T-cell (primary cell): ENCODE measurements at regions not wholly inside any gene's neighbourhood (a gene's known extent, or its start where the extent isn't known, plus 50 kb on each side); places are given as distances from the start of the nearest gene placed in this dataset.

ENCODE experiments used
- ATAC-seq, 4 experiments: fragments of 200-7000 bp in 3 of 4; fragments of 150-1000 bp in 1 of 4; cut with Tn5 transposase; replicated peaks in 1 of 4; 1 replicate in 3 of 4; 2 replicates in 1 of 4; pipeline ENCODE4 v1.10.0; 2021; ENCODE audit warnings: moderate library complexity in 3 of 4, mild to moderate bottlenecking in 2 of 4, moderate number of reproducible peaks in 1 of 4
- CTCF ChIA-PET, 2 donors: fragments of 300-600 bp; sonication (Branson Sonifier 250); formaldehyde crosslinking; loops; one replicate each; lab custom pipeline; 2022; ENCODE audit warnings: antibody characterized with exemption in 2 of 2; lab: Charles Lee
- POLR2A ChIA-PET, 2 donors: fragments of 300-600 bp; sonication (Branson Sonifier 250); formaldehyde crosslinking; loops; one replicate each; lab custom pipeline; 2022; ENCODE audit warnings: antibody characterized with exemption in 2 of 2; lab: Charles Lee
- DNase-seq, 35 experiments: peaks; one replicate each; pipeline versions ENCODE4 v3.0.0 to v3.0.0-alpha.2; 2013 to 2023
- H3K27ac ChIP-seq: one replicate; pipeline ENCODE4 v1.5.1; 2013; ENCODE audit warnings: low read length
- H3K27me3 ChIP-seq, 2 experiments: replicated peaks in 1 of 2; 1 replicate in 1 of 2; 2 replicates in 1 of 2; pipeline versions ENCODE4 v1.6.1 to v1.7.0; 2013; ENCODE audit warnings: low read length in 1 of 2, mixed read lengths in 1 of 2; ENCODE audit not compliant: control insufficient read depth in 2 of 2, insufficient read depth in 2 of 2; ENCODE audit errors: extremely low read depth in 1 of 2
- H3K36me3 ChIP-seq, 2 donors: 1 replicate in 1 of 2; 2 replicates in 1 of 2; pipeline versions ENCODE4 v1.6.1 to v1.7.0; 2013; ENCODE audit warnings: low read length in 1 of 2; ENCODE audit not compliant: control insufficient read depth in 2 of 2, insufficient read depth in 1 of 2; ENCODE audit errors: extremely low read depth in 1 of 2
- H3K4me1 ChIP-seq, 2 experiments: 1 replicate in 1 of 2; 2 replicates in 1 of 2; pipeline versions ENCODE4 v1.6.1 to v1.7.0; 2013; ENCODE audit warnings: low read length in 2 of 2, mixed read lengths in 1 of 2; ENCODE audit not compliant: insufficient read depth in 2 of 2, control insufficient read depth in 1 of 2; ENCODE audit errors: extremely low read depth in 1 of 2
- H3K4me3 ChIP-seq, 2 donors: 1 replicate in 1 of 2; 2 replicates in 1 of 2; pipeline versions ENCODE4 v1.5.1 to v1.7.0; 2013; ENCODE audit warnings: mild to moderate bottlenecking in 2 of 2, low read length in 1 of 2, moderate library complexity in 1 of 2; ENCODE audit not compliant: control insufficient read depth in 1 of 2; ENCODE audit errors: extremely low read depth in 1 of 2
- H3K9me3 ChIP-seq: 2 replicates; pipeline ENCODE4 v1.7.0; 2013
- H3K27ac Mint-ChIP-seq, 2 donors: one replicate each; pipeline ENCODE4 v1.8.0; 2020 to 2021; ENCODE audit warnings: mild to moderate bottlenecking in 2 of 2, mixed read lengths in 2 of 2
- H3K27me3 Mint-ChIP-seq, 2 donors: one replicate each; pipeline ENCODE4 v1.8.0; 2021 to 2022; ENCODE audit warnings: mixed read lengths in 2 of 2
- H3K36me3 Mint-ChIP-seq: one replicate; pipeline ENCODE4 v1.8.0; 2021; ENCODE audit warnings: mixed read lengths
- H3K4me1 Mint-ChIP-seq, 3 donors: one replicate each; pipeline ENCODE4 v1.8.0; 2020 to 2022; ENCODE audit warnings: mixed read lengths in 3 of 3, mild to moderate bottlenecking in 1 of 3
- H3K4me3 Mint-ChIP-seq, 3 donors: one replicate each; pipeline ENCODE4 v1.8.0; 2020 to 2022; ENCODE audit warnings: mild to moderate bottlenecking in 3 of 3, mixed read lengths in 3 of 3, moderate library complexity in 3 of 3
- H3K9me3 Mint-ChIP-seq, 3 donors: one replicate each; pipeline ENCODE4 v1.8.0; 2020 to 2022; ENCODE audit warnings: mixed read lengths in 3 of 3
- WGBS: methylation state at CpG from one replicate; pipeline ENCODE4 v1.1.5; 2013; ENCODE audit warnings: missing lambda C conversion rate; ENCODE audit not compliant: insufficient coverage; 5-methylcytosine and 5-hydroxymethylcytosine counted together

DNA sequence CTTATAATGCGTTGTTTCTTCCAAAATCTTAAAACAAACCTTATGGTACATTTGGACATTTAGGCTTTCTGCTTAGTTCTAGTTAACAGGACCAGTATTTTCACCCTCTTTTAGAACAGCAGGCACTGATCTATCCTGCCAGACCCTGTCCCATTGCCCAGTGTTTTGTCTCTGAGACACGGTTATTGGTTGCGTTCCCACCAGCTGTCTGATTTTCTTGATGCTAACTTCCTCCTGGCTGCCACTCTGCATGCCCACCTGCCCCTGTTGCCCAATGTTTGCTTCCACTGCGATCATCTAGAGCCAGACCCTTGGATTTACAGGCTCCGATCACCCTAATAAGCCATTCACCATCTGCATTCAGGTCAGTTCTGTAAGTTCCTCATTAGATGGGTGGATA is 506.0 kb upstream of the CDH6 start:
- H3K36me3 ChIP-seq = no peaks in the 10 kb centered on the region
- Mint-ChIP-seq H3K4me3 (no peak overlapping the region), H3K4me1 (no peaks in the 10 kb centered on the region), H3K36me3 (no peaks in the 10 kb centered on the region), H3K9me3 (peaks cover 8 to 20% (median 15%) of the 10 kb centered on the region in 3 donors), H3K27me3 (no peaks in the 10 kb centered on the region), H3K27ac (no peak overlapping the region)
- H3K27me3 ChIP-seq = no peaks in the 10 kb centered on the region
- 89% methylated on average over 2 of the region's 5 CpGs for WGBS
- DNase-seq = no peak
- H3K9me3 ChIP-seq = peaks cover 3% of the 10 kb centered on the region
- no peak for ATAC-seq
- H3K4me1 ChIP-seq = no peaks in the 10 kb centered on the region
- no peak overlapping the region for H3K4me3 ChIP-seq
- CTCF ChIA-PET = no interaction called here
- POLR2A ChIA-PET = no interaction called here
- H3K27ac ChIP-seq = no peak overlapping the region

- Mint-ChIP-seq H3K4me1 (no peaks in the 10 kb centered on the region), H3K27me3 (no peaks in the 10 kb centered on the region), H3K36me3 (no peaks in the 10 kb centered on the region), H3K9me3 (peaks cover 8 to 28% (median 24%) of the 10 kb centered on the region in 3 donors), H3K4me3 (no peak overlapping the region), H3K27ac (no peak overlapping the region)
- no peak for DNase-seq
- no peak overlapping the region for H3K27ac ChIP-seq
- H3K27me3 ChIP-seq = no peaks in the 10 kb centered on the region
- POLR2A ChIA-PET = no interaction called here
- CTCF ChIA-PET = no interaction called here
- peaks cover 3% of the 10 kb centered on the region for H3K9me3 ChIP-seq
- no peaks in the 10 kb centered on the region for H3K36me3 ChIP-seq
- no peak overlapping the region for H3K4me3 ChIP-seq
- ATAC-seq = no peak
- no CpG with 5 or more reads among the region's 2 CpGs for WGBS
- H3K4me1 ChIP-seq = no peaks in the 10 kb centered on the region
Observed at GRCh38 chr5:30686530-30686929, 507.0 kb upstream of the CDH6 start.

- DNase-seq = no peak
- Mint-ChIP-seq H3K9me3 (peaks cover 13 to 27% (median 24%) of the 10 kb centered on the region in 3 donors), H3K4me1 (no peaks in the 10 kb centered on the region), H3K36me3 (no peaks in the 10 kb centered on the region), H3K4me3 (no peak overlapping the region), H3K27me3 (no peaks in the 10 kb centered on the region), H3K27ac (no peak overlapping the region)
- no peak overlapping the region for H3K4me3 ChIP-seq
- no peak for ATAC-seq
- H3K4me1 ChIP-seq = no peaks in the 10 kb centered on the region
- H3K27me3 ChIP-seq = no peaks in the 10 kb centered on the region
- ChIA-PET CTCF (no interaction called here), POLR2A (no interaction called here)
- H3K9me3 ChIP-seq = no peaks in the 10 kb centered on the region
- no peak overlapping the region for H3K27ac ChIP-seq
- WGBS = no CpG with 5 or more reads among the region's 1 CpG
- H3K36me3 ChIP-seq = no peaks in the 10 kb centered on the region
Observed at GRCh38 chr5:30676223-30676840, 517.2 kb upstream of the CDH6 start.

DNA sequence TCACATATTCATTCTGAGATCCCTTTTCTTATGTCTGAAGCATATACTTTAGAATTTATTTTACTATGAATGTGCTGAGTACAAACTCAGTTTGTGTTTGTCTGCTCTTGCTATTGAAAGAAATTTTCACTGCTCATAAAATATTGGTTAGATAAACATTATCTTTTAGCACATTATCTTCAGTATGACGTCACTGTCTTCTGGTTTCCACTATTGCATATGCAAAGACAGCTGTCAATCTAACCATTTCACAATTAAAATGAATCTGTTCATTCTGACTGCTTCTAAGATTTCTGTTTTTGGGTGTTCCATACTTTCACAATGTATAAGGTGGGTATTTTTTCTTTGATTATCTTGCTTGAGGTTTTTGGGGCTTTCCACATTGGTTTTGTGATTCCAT is 526.2 kb upstream of the CDH6 start:
- H3K9me3 Mint-ChIP-seq = peaks cover 21 to 26% (median 23%) of the 10 kb centered on the region in 3 donors
- H3K4me3 Mint-ChIP-seq = no peak overlapping the region
- Histone ChIP-seq H3K36me3 (no peaks in the 10 kb centered on the region), H3K4me3 (no peak overlapping the region), H3K4me1 (no peaks in the 10 kb centered on the region), H3K27ac (no peak overlapping the region), H3K27me3 (no peaks in the 10 kb centered on the region), H3K9me3 (no peaks in the 10 kb centered on the region)
- DNase-seq (no peak), ATAC-seq (no peak)
- H3K36me3 Mint-ChIP-seq = no peaks in the 10 kb centered on the region
- no peak overlapping the region for H3K27ac Mint-ChIP-seq
- POLR2A ChIA-PET = no interaction called here
- no CpG with 5 or more reads among the region's 1 CpG for WGBS
- H3K4me1 Mint-ChIP-seq = no peaks in the 10 kb centered on the region
- CTCF ChIA-PET = no interaction called here
- H3K27me3 Mint-ChIP-seq = no peaks in the 10 kb centered on the region

DNA sequence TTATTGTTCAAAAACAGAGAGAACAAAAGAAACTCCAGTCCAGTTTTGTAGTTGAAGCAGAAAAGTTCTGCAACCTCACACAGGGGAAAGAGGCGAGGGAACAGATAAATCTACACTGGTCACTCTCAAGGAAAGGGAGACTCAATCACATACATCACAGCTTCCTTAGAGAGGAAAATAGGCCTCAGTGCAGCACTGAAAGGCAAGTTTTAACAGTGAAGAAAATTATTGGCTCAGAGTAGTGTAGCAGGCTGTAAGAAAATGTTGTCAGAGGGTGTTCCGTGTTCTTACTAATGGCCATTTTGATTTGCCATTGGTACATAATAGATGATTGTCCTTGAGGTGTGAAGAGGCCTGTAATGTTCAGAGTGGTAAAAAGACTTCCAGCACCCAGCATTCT is 530.0 kb upstream of the CDH6 start:
- no peak overlapping the region for H3K27ac Mint-ChIP-seq
- H3K4me1 Mint-ChIP-seq = no peaks in the 10 kb centered on the region
- peaks cover 2% of the 10 kb centered on the region for H3K9me3 ChIP-seq
- H3K36me3 ChIP-seq = no peaks in the 10 kb centered on the region
- DNase-seq = no peak
- no peaks in the 10 kb centered on the region for H3K4me1 ChIP-seq
- ChIA-PET POLR2A (no interaction called here), CTCF (no interaction called here)
- H3K4me3 ChIP-seq = no peak overlapping the region
- H3K36me3 Mint-ChIP-seq = no peaks in the 10 kb centered on the region
- H3K27me3 Mint-ChIP-seq = no peaks in the 10 kb centered on the region
- WGBS = no CpG with 5 or more reads among the region's 2 CpGs
- H3K27me3 ChIP-seq = no peaks in the 10 kb centered on the region
- peaks cover 10 to 30% (median 12%) of the 10 kb centered on the region in 3 donors for H3K9me3 Mint-ChIP-seq
- H3K4me3 Mint-ChIP-seq = no peak overlapping the region
- no peak overlapping the region for H3K27ac ChIP-seq
- no peak for ATAC-seq

- Mint-ChIP-seq H3K27me3 (no peaks in the 10 kb centered on the region), H3K9me3 (peaks cover 12 to 33% (median 20%) of the 10 kb centered on the region in 3 donors), H3K27ac (no peak overlapping the region), H3K36me3 (no peaks in the 10 kb centered on the region), H3K4me1 (no peaks in the 10 kb centered on the region), H3K4me3 (no peak overlapping the region)
- H3K9me3 ChIP-seq = peaks cover 2% of the 10 kb centered on the region
- POLR2A ChIA-PET = no interaction called here
- H3K36me3 ChIP-seq = no peaks in the 10 kb centered on the region
- H3K4me1 ChIP-seq = no peaks in the 10 kb centered on the region
- ATAC-seq = no peak
- CTCF ChIA-PET = no interaction called here
- DNase-seq = no peak
- no peaks in the 10 kb centered on the region for H3K27me3 ChIP-seq
- H3K27ac ChIP-seq = no peak overlapping the region
- H3K4me3 ChIP-seq = no peak overlapping the region
Observed at GRCh38 chr5:30662373-30662772, 531.1 kb upstream of the CDH6 start.

DNA sequence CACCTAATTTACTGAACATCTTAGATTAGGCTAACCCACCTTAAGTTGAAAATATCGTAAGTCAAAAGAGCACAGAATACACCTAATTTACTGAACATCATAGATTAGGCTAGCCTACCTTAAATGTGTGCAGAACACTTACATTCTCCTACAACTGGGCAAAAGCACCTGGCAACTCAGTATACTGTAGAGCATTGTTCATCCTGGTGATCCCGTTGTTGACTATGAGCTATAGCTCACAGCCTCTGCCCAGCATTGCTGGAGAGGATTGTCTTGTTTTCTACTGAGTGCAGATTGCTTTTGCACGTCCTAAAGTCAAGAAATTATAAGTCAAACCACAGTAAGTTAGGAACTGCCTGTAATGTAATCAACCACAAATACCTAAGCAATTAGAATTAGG is 531.8 kb upstream of the CDH6 start:
- Histone ChIP-seq H3K27me3 (no peaks in the 10 kb centered on the region), H3K4me3 (no peak overlapping the region), H3K27ac (no peak overlapping the region), H3K36me3 (no peaks in the 10 kb centered on the region), H3K4me1 (no peaks in the 10 kb centered on the region), H3K9me3 (peaks cover 2% of the 10 kb centered on the region)
- ATAC-seq (no peak), DNase-seq (no peak)
- Mint-ChIP-seq H3K4me3 (no peak overlapping the region), H3K27me3 (no peaks in the 10 kb centered on the region), H3K4me1 (no peaks in the 10 kb centered on the region), H3K9me3 (peaks cover 12 to 34% (median 25%) of the 10 kb centered on the region in 3 donors), H3K36me3 (no peaks in the 10 kb centered on the region), H3K27ac (no peak overlapping the region)
- 100% methylated on average over 1 of the region's 3 CpGs for WGBS
- ChIA-PET CTCF (no interaction called here), POLR2A (no interaction called here)
